Panc1 (cell line): ENCODE measurements at regions not wholly inside any gene's neighbourhood (a gene's known extent, or its start where the extent isn't known, plus 50 kb on each side); places are given as distances from the start of the nearest gene placed in this dataset.

Experiments
- ATAC-seq: fragments of 200-7000 bp; cut with Tn5 transposase; 2 replicates; pipeline ENCODE4 v1.9.1; 2020; ENCODE audit warnings: mild to moderate bottlenecking, moderate library complexity
- BruUV-seq: library from RNA; stranded (reverse); fragments of 400-500 nt; replicated peaks from 2 replicates; lab custom pipeline; 2021; lab: Mats Ljungman, UMichigan
- CTCF ChIA-PET: fragments of 300-600 bp; sonication (Branson Sonifier 250); formaldehyde crosslinking; loops from one replicate; lab custom pipeline; 2022; ENCODE audit warnings: antibody characterized with exemption; lab: Charles Lee
- POLR2A ChIA-PET: fragments of 300-600 bp; sonication (Branson Sonifier 250); formaldehyde crosslinking; loops from one replicate; lab custom pipeline; 2022; ENCODE audit warnings: antibody characterized with exemption; lab: Charles Lee
- DNase-seq: peaks from one replicate; pipeline ENCODE4 v3.0.0-alpha.2; 2010; ENCODE audit warnings: low read depth, low spot score
- H3K27ac ChIP-seq: 2 replicates; pipeline ENCODE4 v1.5.1; 2011; ENCODE audit warnings: mild to moderate bottlenecking, low read length, inconsistent platforms
- H3K27me3 ChIP-seq: fragments of 200-500 bp; sonication (Bioruptor generic); 2 replicates; pipeline ENCODE4 v1.6.0; 2014; ENCODE audit warnings: low read length, inconsistent platforms; ENCODE audit not compliant: control insufficient read depth, insufficient read depth
- H3K36me3 ChIP-seq: fragments of 200-500 bp; sonication (Bioruptor generic); 2 replicates; pipeline ENCODE4 v1.5.1; 2014; ENCODE audit warnings: inconsistent platforms, mild to moderate bottlenecking, low read length, moderate library complexity; ENCODE audit not compliant: control insufficient read depth, insufficient read depth
- H3K4me1 ChIP-seq: 2 replicates; pipeline ENCODE4 v1.5.1; 2011; ENCODE audit warnings: inconsistent platforms, mild to moderate bottlenecking, low read length, moderate library complexity; ENCODE audit not compliant: control insufficient read depth, insufficient read depth
- H3K4me3 ChIP-seq, 2 experiments: 2 replicates each; pipeline ENCODE4 v1.5.1; 2011 to 2012; ENCODE audit warnings: low read depth in 2 of 2, low read length in 2 of 2, mild to moderate bottlenecking in 2 of 2, inconsistent platforms in 1 of 2, moderate library complexity in 1 of 2
- H3K9me3 ChIP-seq: fragments of 200-500 bp; sonication (Bioruptor generic); 2 replicates; pipeline ENCODE4 v1.5.1; 2014; ENCODE audit warnings: low read depth, mild to moderate bottlenecking, inconsistent platforms, low read length, moderate library complexity; ENCODE audit not compliant: control insufficient read depth, insufficient read depth
- POLR2AphosphoS5 ChIP-seq: IDR thresholded peaks from 2 replicates; pipeline ENCODE4 v1.6.1; 2012; ENCODE audit warnings: mild to moderate bottlenecking, low read depth, low read length, moderate library complexity
- SIN3A ChIP-seq: IDR thresholded peaks from 2 replicates; pipeline ENCODE4 v1.6.1; 2012; ENCODE audit warnings: low read depth, mild to moderate bottlenecking, low read length, moderate library complexity, borderline replicate concordance; ENCODE audit not compliant: insufficient read depth
- TCF7L2 ChIP-seq: IDR thresholded peaks from 2 replicates; pipeline ENCODE4 v1.6.1; 2011; ENCODE audit warnings: mild to moderate bottlenecking, low read depth, low read length, inconsistent platforms
- in situ Hi-C: cut with HindIII; loops from 2 replicates; pipeline ENCODE4 v1.10.0; 2016; ENCODE audit warnings: low sequenced_read_pairs, low pct_unique_long_range_greater_than_20kb
- intact Hi-C: fragments of 100-400 bp; cut with micrococcal nuclease; formaldehyde crosslinking; loops from one replicate; pipeline ENCODE4 v1.10.0; 2022; ENCODE audit not compliant: unreplicated experiment
- TF ChIP-seq, protein P1 (sequence below): fragments of 450-650 bp; IDR thresholded peaks from 2 replicates; pipeline ENCODE4 v1.5.1; 2017; ENCODE audit warnings: mild to moderate bottlenecking
- TF ChIP-seq, protein P2 (sequence below), 2 experiments: IDR thresholded peaks; 2 replicates each; pipeline ENCODE4 v1.6.1; 2011 to 2012; ENCODE audit warnings: low read depth in 2 of 2, control low read depth in 1 of 2, low read length in 1 of 2, mild to moderate bottlenecking in 1 of 2, moderate library complexity in 1 of 2; ENCODE audit not compliant: insufficient read depth in 1 of 2

DNA sequence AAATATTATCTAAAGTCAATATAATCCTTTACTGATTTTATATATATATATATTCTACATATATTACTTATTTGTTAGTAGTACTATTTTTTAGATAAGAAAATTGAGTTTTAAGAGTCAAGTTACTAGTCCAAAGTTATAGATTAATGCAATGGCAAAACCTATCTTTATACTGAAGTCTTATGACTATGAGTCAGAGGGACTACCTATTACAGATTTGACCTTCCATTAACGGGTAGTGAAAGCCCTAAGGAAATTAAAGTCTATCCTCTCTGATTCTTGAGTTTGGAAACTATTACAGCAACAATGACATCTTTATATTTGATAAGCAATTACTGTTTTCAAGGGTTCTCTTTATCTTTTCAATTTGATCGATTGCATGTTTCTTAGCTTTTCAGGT is 315.8 kb downstream of the CASP12 start:
- Histone ChIP-seq H3K27ac (no peak overlapping the region), H3K4me1 (no peaks in the 10 kb centered on the region), H3K9me3 (0 out of 2 replicates have a peak, but pooled peaks cover 5% of the 10 kb centered on the region), H3K4me3 (no peak overlapping the region), H3K36me3 (no peaks in the 10 kb centered on the region), H3K27me3 (no peaks in the 10 kb centered on the region)
- POLR2A ChIA-PET, result no interaction called here
- DNase-seq (no peak), ATAC-seq (no peak)
- intact Hi-C loops (no loop called here), in situ Hi-C loops (no loop called here)
- CTCF ChIA-PET, result no interaction called here
- no TSS peak for BruUV-seq
- TF ChIP-seq SIN3A (no peak), POLR2AphosphoS5 (no peak), TCF7L2 (no peak)
- TF ChIP-seq, protein P1, sequence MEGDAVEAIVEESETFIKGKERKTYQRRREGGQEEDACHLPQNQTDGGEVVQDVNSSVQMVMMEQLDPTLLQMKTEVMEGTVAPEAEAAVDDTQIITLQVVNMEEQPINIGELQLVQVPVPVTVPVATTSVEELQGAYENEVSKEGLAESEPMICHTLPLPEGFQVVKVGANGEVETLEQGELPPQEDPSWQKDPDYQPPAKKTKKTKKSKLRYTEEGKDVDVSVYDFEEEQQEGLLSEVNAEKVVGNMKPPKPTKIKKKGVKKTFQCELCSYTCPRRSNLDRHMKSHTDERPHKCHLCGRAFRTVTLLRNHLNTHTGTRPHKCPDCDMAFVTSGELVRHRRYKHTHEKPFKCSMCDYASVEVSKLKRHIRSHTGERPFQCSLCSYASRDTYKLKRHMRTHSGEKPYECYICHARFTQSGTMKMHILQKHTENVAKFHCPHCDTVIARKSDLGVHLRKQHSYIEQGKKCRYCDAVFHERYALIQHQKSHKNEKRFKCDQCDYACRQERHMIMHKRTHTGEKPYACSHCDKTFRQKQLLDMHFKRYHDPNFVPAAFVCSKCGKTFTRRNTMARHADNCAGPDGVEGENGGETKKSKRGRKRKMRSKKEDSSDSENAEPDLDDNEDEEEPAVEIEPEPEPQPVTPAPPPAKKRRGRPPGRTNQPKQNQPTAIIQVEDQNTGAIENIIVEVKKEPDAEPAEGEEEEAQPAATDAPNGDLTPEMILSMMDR, result no peak
- TF ChIP-seq, protein P2, sequence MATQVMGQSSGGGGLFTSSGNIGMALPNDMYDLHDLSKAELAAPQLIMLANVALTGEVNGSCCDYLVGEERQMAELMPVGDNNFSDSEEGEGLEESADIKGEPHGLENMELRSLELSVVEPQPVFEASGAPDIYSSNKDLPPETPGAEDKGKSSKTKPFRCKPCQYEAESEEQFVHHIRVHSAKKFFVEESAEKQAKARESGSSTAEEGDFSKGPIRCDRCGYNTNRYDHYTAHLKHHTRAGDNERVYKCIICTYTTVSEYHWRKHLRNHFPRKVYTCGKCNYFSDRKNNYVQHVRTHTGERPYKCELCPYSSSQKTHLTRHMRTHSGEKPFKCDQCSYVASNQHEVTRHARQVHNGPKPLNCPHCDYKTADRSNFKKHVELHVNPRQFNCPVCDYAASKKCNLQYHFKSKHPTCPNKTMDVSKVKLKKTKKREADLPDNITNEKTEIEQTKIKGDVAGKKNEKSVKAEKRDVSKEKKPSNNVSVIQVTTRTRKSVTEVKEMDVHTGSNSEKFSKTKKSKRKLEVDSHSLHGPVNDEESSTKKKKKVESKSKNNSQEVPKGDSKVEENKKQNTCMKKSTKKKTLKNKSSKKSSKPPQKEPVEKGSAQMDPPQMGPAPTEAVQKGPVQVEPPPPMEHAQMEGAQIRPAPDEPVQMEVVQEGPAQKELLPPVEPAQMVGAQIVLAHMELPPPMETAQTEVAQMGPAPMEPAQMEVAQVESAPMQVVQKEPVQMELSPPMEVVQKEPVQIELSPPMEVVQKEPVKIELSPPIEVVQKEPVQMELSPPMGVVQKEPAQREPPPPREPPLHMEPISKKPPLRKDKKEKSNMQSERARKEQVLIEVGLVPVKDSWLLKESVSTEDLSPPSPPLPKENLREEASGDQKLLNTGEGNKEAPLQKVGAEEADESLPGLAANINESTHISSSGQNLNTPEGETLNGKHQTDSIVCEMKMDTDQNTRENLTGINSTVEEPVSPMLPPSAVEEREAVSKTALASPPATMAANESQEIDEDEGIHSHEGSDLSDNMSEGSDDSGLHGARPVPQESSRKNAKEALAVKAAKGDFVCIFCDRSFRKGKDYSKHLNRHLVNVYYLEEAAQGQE (IDR thresholded peaks at IDR 0.05; ENCODE audit: insufficient read depth in 1 of 2, low read depth in 2 of 2, low read length in 1 of 2), result no peak

DNA sequence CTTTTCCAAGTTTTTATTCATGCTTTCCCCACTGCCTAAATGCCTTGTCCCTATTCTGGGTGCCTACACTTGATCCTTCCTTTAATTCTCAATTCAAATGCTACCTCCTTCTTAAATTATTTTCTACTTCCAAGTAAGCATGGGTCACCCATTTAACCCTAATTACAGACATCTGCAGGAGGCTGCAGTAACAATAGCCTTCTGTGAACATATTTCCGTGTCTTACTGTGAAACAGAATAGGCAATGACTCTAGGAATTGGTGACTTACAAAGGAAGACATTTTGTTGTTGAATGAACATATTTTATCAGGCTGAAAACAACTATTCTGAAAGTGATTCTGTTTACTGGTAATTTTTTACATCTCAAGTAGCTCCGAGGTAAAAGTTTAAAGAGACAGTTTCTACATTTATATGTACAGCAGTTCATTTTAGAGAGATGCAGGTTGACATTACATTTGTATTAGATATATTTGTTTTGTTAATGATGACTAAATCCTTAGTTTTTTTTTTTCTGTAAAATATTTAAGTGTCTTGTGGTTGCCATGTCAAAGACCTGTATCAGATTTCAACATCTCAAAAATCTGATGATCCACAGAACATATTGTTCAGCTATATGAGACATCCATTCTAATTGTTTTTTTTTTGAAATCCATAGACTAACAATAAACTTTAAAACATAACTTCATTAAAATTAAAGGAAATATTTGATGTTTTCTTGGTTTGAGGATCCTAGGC is 316.8 kb downstream of the CASP12 start:
- H3K27ac ChIP-seq, result no peak overlapping the region
- intact Hi-C loops (no loop called here), in situ Hi-C loops (no loop called here)
- DNase-seq (no peak), ATAC-seq (no peak)
- no peaks in the 10 kb centered on the region for H3K27me3 ChIP-seq
- no peak for TF ChIP-seq SIN3A
- TF ChIP-seq TCF7L2, result no peak
- TF ChIP-seq, protein P1, result no peak
- TF ChIP-seq, protein P2 (IDR thresholded peaks at IDR 0.05; ENCODE audit: insufficient read depth in 1 of 2, low read depth in 2 of 2, low read length in 1 of 2), result no peak
- no peak for TF ChIP-seq POLR2AphosphoS5
- no TSS peak for BruUV-seq
- no peaks in the 10 kb centered on the region for H3K4me1 ChIP-seq
- H3K9me3 ChIP-seq, result 0 out of 2 replicates have a peak, but pooled peaks cover 5% of the 10 kb centered on the region
- ChIA-PET CTCF (no interaction called here), POLR2A (no interaction called here)
- H3K36me3 ChIP-seq, result no peaks in the 10 kb centered on the region
- no peak overlapping the region for H3K4me3 ChIP-seq
